HK-2 (cell line): ENCODE measurements at regions not wholly inside any gene's neighbourhood (a gene's known extent, or its start where the extent isn't known, plus 50 kb on each side); places are given as distances from the start of the nearest gene placed in this dataset.

Experiments
- DNase-seq: peaks from one replicate; pipeline ENCODE4 v3.0.0-alpha.2; 2018; ENCODE audit not compliant: unreplicated experiment

GRCh38 chr12:13595536-13596443 lies 385.6 kb downstream of the GRIN2B start:
- no peak for DNase-seq

DNA sequence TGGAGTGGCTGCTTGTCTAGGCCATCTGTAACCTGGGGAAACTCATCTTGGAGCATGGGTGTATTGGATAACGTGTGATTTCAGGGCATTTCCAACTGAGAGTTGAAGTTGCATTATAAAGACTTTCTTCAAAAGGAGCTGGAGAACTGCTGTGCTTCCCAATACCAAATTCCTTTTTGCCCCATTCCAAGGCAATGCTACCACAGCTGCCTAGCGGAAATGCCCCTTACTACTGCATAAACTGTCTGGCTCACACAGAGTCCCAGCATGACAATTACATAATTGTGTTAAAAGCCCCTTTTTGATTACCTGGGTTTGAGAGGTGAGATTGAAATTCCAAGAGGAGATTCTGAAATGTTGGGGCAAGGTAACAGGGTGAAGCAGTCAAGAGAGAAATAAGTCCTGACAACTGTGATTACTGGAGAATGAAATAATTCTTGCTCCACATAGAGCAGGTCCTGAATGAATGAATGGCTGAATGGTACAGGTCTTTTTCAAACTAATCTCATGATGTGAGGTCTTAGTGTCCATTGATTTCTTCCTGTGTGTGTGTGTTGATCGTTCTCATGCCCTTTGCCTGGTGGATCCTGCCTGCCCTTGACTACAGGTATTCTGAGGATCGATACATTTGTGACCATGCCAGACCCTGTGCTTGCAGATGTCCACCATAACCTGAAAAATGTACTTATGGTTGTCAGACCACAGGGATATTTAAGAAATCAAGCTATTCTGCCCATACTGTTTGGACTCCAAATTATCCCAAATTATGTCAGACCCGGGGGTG lies 386.5 kb downstream of the GRIN2B start:
- DNase-seq, result no peak

- no peak for DNase-seq
Measured at GRCh38 chr12:13592063-13592942, 389.1 kb downstream of the GRIN2B start.

- DNase-seq, result no peak
Measured at GRCh38 chr12:13591488-13591887, 389.9 kb downstream of the GRIN2B start.

DNA sequence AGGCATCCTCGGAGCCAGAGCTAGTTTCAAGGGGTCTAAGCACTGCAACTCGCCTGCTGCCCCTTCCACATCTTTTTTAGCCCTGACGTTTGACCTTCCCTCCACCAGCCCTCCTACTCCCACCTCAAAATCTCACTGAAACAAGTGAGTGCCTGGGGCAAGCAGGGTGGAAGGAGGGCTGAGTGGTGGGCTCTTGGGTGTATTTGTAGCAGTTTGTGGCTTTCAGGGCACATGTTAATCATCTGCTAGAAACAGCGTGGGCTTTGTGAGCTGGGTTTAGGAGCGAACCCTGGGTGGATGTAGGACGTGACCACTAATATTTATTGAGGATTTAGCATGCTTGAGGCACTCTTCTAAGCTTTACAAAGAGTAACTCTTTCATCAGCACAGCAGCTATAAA lies 390.3 kb downstream of the GRIN2B start:
- DNase-seq, result no peak

GRCh38 chr12:13588574-13588973 lies 392.0 kb downstream of the EMP1 start:
- DNase-seq, result no peak

- DNase-seq, result no peak
Measured at GRCh38 chr12:13587721-13588390, 391.3 kb downstream of the EMP1 start.

- DNase-seq, result no peak
Measured at GRCh38 chr12:13586361-13586760, 389.8 kb downstream of the EMP1 start.

GRCh38 chr12:13584541-13584940 lies 388.0 kb downstream of the EMP1 start:
- DNase-seq, result no peak

- DNase-seq, result no peak
Measured at GRCh38 chr12:13583630-13584029, 387.1 kb downstream of the EMP1 start.

DNA sequence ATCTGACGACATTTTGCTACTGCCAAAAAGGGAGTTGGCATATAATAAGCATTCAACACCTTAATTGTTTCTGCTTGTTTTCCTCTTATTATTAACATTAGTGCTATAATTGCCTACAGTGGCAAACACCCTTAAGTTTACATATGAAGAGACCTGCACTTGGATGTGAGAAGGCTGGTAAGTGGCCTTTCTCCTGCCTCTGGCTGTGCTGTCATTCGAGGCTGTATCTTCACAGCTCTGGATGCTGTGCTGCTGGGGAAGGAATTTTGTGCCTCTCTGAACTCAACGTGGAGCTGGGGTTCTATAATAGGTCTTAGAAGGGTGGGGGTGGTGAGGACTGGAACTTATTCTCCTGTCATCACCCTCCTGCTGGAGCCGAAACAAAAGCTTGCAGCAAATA lies 385.9 kb downstream of the EMP1 start:
- DNase-seq, result no peak

- DNase-seq, result no peak
Measured at GRCh38 chr12:13581031-13581430, 384.5 kb downstream of the EMP1 start.

DNA sequence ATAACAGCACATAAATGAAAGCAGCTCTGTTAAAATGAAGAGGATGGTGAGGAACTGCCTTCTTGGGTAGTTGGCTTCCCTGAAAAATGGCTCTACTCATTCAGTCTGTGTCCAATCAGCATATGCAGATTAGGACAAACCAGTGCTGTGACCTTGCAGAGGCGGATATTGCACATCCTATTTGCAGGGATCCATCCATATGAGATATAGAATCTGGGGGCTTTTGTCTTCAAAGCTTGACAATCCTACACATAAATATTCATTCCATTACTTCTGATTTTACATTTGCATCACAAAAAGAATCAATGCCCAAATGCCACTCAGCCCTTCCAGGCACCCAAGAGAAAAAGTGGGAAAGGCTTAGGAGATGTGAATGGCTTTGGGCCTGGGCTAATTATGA lies 383.7 kb downstream of the EMP1 start:
- DNase-seq, result no peak

- no peak for DNase-seq
Measured at GRCh38 chr12:13576935-13577500, 380.5 kb downstream of the EMP1 start.

- peak; percentile 17 for DNase-seq
Measured at GRCh38 chr12:13573698-13574321, 377.3 kb downstream of the EMP1 start.

GRCh38 chr12:13571035-13571434 lies 374.5 kb downstream of the EMP1 start:
- DNase-seq, result no peak

DNA sequence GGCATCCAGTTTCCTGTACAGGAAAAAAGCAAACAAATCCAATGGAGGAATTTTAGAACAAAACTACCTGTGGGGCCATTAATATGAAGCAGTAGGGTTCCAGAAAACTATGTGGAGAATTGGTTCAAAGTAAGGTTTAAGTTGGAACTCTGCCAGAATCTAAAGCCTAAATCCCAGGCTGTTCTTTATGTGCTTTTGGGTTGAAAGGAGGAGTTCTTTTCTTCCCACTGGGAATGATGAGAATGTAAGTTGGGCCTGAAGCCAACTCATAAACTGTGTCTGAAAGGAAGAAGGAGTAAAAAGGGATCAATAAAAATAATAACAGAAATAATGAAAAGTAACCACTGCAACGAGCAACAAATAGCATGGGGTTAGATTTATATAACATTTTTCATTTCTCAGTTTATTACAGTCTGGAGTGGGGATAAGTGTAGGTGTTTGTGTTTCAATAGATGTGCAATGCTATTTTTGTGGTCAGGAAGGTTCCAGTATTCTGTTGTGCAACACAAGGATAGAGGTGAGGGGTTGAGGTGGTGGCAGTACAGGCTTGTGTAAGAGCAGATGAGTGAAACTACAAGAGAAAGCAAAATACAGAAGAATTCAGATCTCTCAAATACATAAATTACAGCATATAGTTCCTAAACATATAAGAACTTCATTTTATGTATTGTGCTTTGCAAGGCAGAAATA lies 373.6 kb downstream of the EMP1 start:
- no peak for DNase-seq

DNA sequence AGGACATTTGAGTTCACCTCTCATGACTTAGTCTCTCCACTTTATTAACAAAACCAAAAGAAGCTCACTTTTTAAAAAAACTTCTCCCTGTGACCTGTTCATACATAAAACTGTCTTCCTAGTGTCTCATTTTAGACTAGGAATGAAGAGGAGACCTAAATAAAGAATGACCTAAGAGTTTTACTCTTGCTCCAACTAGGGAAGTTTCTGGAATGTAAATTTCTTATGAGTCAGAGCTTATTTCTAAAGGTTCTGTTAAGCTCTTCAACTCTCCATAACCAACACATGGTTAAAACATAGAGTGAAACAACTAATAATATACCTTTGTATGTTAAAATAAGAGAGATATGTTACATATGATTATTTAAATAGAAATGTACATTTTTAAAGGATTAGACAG lies 369.8 kb downstream of the EMP1 start:
- DNase-seq, result no peak

GRCh38 chr12:13564266-13564810 lies 367.8 kb downstream of the EMP1 start:
- DNase-seq, result no peak

DNA sequence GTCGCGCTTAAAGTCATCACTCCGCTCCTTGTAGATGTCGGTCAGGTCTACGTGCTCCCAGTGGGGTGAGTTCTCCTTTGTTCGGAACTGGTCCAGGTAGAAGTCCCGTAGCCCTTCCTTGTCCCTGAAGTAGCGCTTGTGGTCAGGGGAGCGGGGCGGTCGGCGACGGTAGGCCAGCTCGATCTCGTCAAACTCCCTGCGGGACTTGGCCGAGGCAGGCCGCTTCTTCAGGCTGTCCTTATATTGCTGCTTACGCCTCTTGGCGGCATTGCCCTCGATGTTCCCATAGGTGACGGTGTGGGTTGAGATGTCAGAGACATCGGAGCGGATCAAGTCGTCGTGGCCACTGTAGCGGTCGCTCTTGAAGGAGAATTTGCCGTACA lies 367.2 kb downstream of the EMP1 start:
- DNase-seq, result no peak
